ENCODE measurements at regions not wholly inside any gene's neighbourhood (a gene's known extent, or its start where the extent isn't known, plus 50 kb on each side); places are given as distances from the start of the nearest gene placed in this dataset.

DNA sequence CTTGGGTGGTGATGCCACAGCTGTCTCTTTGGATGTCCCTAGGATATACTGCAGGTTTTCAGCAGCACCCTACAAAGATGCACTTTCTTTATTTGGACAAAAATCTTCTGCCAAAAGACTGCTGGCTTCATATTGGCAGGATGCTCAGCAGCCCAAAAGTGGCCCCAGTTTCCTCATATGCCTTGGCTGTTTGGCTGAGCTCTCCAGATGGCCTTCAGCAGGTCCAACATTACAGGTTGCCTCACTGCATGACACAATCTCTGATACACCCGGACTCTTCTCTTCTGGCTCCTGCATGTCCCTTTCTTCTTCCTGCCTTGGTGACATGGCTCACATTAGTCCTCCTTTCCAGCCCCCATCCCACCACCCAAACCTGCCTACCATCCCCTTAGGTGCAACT is 323.7 kb upstream of the CDH4 start:
- no peak overlapping the region for H2AK5ac ChIP-seq (ENCODE audit: low read depth, low read length)
- WGBS, 2 experiments (ENCODE audit: extremely low coverage in 1 of 2, insufficient coverage in 1 of 2, insufficient read length in 1 of 2, insufficient replicate concordance in 2 of 2, low coverage in 1 of 2, low lambda C conversion rate in 2 of 2, missing lambda C conversion rate in 1 of 2) = 89% methylated on average over 1 of the region's 1 CpG; no CpG with 5 or more reads in 1 of the 2 experiments
- CTCF ChIA-PET (ENCODE audit: partially characterized antibody) = interaction anchor here (0.5 kb wide), 1 partner anchor 17 kb away, joined by 4 read pairs; no protein-coding TSS in a partner anchor
- no peak overlapping the region for H4K8ac ChIP-seq (ENCODE audit: extremely low read depth, insufficient read depth, low read length)
- POLR2A ChIA-PET (ENCODE audit: partially characterized antibody) = no interaction called here
- no peak overlapping the region for H2AFZ ChIP-seq (ENCODE audit: low read length)
- no peak overlapping the region for H3K4ac ChIP-seq (replicated peaks; ENCODE audit: insufficient read length, low read depth, low read length)
- H3K23ac ChIP-seq (ENCODE audit: insufficient read length) = no peak overlapping the region
- H3K9ac ChIP-seq (replicated peaks in 1 of 4; ENCODE audit: extremely low read depth in 1 of 4, low read depth in 3 of 4, low read length in 3 of 4) = no peak overlapping the region
- H2BK12ac ChIP-seq (ENCODE audit: low read depth, low read length) = no peak overlapping the region
- no peak overlapping the region for H2BK120ac ChIP-seq (replicated peaks; ENCODE audit: low read depth, low read length)
- H3K27ac ChIP-seq (ENCODE audit: low read depth, low read length) = no peak overlapping the region
- no peak overlapping the region for H2BK15ac ChIP-seq (ENCODE audit: low read length)
- no peak overlapping the region for H3K14ac ChIP-seq (ENCODE audit: insufficient read length)
- peaks cover 3 to 17% (median 4%) of the 10 kb centered on the region in 4 experiments; a peak in 4 of 7 replicates for H3K27me3 ChIP-seq (replicated peaks in 1 of 4; ENCODE audit: control insufficient read depth in 3 of 4, extremely low read depth in 1 of 4, insufficient read depth in 3 of 4, low read length in 3 of 4)
- no peaks in the 10 kb centered on the region for H3K79me2 ChIP-seq (ENCODE audit: control insufficient read depth in 1 of 2, insufficient read depth in 2 of 2, low read length in 2 of 2)
- no peak for DNase-seq (ENCODE audit: low read depth in 1 of 2, low spot score in 2 of 2)
- no peak overlapping the region for H3K4me3 ChIP-seq (ENCODE audit: extremely low read depth in 1 of 4, insufficient read depth in 2 of 4, low read depth in 3 of 4, low read length in 4 of 4)
- H3K4me2 ChIP-seq (ENCODE audit: insufficient read depth in 1 of 2, low read depth in 2 of 2, low read length in 2 of 2) = no peak overlapping the region
- H3K79me1 ChIP-seq (ENCODE audit: low read depth, low read length) = no peaks in the 10 kb centered on the region
- TF ChIP-seq JUN (IDR thresholded peaks at IDR 0.05; ENCODE audit: low read depth, low read length) (no peak), ATF2 (IDR thresholded peaks at IDR 0.05; ENCODE audit: low read length) (no peak), CBX5 (IDR thresholded peaks at IDR 0.05; ENCODE audit: low read depth, low read length) (no peak), SP4 (IDR thresholded peaks at IDR 0.05; ENCODE audit: low read length) (no peak), RXRA (IDR thresholded peaks at IDR 0.05; ENCODE audit: insufficient read depth, low read depth, low read length) (no peak), BRCA1 (IDR thresholded peaks at IDR 0.05; ENCODE audit: low read depth, low read length) (no peak), FOSL1 (IDR thresholded peaks at IDR 0.05; ENCODE audit: insufficient read depth, low read depth, low read length) (no peak), SRF (IDR thresholded peaks at IDR 0.05; ENCODE audit: low read depth, low read length) (no peak), RFX5 (IDR thresholded peaks at IDR 0.05; ENCODE audit: borderline replicate concordance, low read depth, low read length) (no peak)
- no peak overlapping the region for H2BK20ac ChIP-seq (ENCODE audit: low read length)
- H4K91ac ChIP-seq (replicated peaks; ENCODE audit: insufficient read length, low read length) = no peak overlapping the region
- no peaks in the 10 kb centered on the region for H3K23me2 ChIP-seq (ENCODE audit: low read depth, low read length)
- 0 out of 7 replicates have a peak, but pooled peaks cover 0 to 4% (median 0%) of the 10 kb centered on the region in 4 experiments for H3K4me1 ChIP-seq (replicated peaks in 1 of 4; ENCODE audit: control insufficient read depth in 3 of 4, insufficient read depth in 4 of 4, low read length in 3 of 4)
- no peak for FAIRE-seq
- H3K18ac ChIP-seq (ENCODE audit: extremely low read depth, low read length) = no peak overlapping the region
- H3K9me3 ChIP-seq (ENCODE audit: insufficient read depth in 2 of 2, low read depth in 1 of 2, low read length in 1 of 2) = no peaks in the 10 kb centered on the region
- H4K5ac ChIP-seq (ENCODE audit: insufficient read length, low read depth, low read length) = no peak overlapping the region
- H4K20me1 ChIP-seq (replicated peaks in 1 of 2; ENCODE audit: control insufficient read depth in 1 of 2, insufficient read depth in 2 of 2, low read length in 2 of 2) = no peaks in the 10 kb centered on the region
- H3K56ac ChIP-seq (replicated peaks; ENCODE audit: insufficient read length, low read depth, low read length) = no peak overlapping the region
- no peaks in the 10 kb centered on the region for H3K36me3 ChIP-seq (ENCODE audit: control insufficient read depth in 2 of 4, insufficient read depth in 4 of 4, low read length in 3 of 4)
- no peak overlapping the region for H2BK5ac ChIP-seq (ENCODE audit: low read depth, low read length)

Measured in H1 (cell line).